Activated CD4-positive, CD25-positive, alpha-beta regulatory T cell treated with anti-CD3 and anti-CD28 coated beads, Interleukin-2, amount 50 U/mL, for 24 hours (primary cell): ENCODE measurements at regions not wholly inside any gene's neighbourhood (a gene's known extent, or its start where the extent isn't known, plus 50 kb on each side); places are given as distances from the start of the nearest gene placed in this dataset.

Source experiments
- ATAC-seq, 2 donors: fragments of 150-1000 bp; cut with Tn5 transposase; one replicate each; pipeline ENCODE4 v1.10.0; 2021; ENCODE audit warnings: mild to moderate bottlenecking in 1 of 2, moderate library complexity in 1 of 2

GRCh38 chr15:96746665-96747064 is 416.2 kb downstream of the NR2F2 start:
- no peak for ATAC-seq

GRCh38 chr15:96747291-96747690 is 416.8 kb downstream of the NR2F2 start:
- ATAC-seq: no peak

- ATAC-seq: no peak
These were observed 419.9 kb downstream of the NR2F2 start for GRCh38 chr15:96750361-96750760.

GRCh38 chr15:96756146-96756545 is 425.6 kb downstream of the NR2F2 start:
- no peak for ATAC-seq

GRCh38 chr15:96756656-96757055 is 426.2 kb downstream of the NR2F2 start:
- ATAC-seq: no peak

GRCh38 chr15:96762566-96762965 is 432.1 kb downstream of the NR2F2 start:
- no peak for ATAC-seq

- ATAC-seq: no peak
These were observed 434.0 kb downstream of the NR2F2 start for GRCh38 chr15:96764501-96764900.

- ATAC-seq: no peak
These were observed 434.4 kb downstream of the NR2F2 start for GRCh38 chr15:96764946-96765345.

- no peak for ATAC-seq
These were observed 435.9 kb downstream of the NR2F2 start for GRCh38 chr15:96766366-96766765.

- no peak for ATAC-seq
These were observed 437.4 kb downstream of the NR2F2 start for GRCh38 chr15:96767703-96768434.

GRCh38 chr15:96768435-96768789 is 437.9 kb downstream of the NR2F2 start:
- peak in 1 of 2 donors; percentile 10 for ATAC-seq

- no peak for ATAC-seq
These were observed 440.5 kb downstream of the NR2F2 start for GRCh38 chr15:96771035-96771434.

- ATAC-seq: no peak
These were observed 443.7 kb downstream of the NR2F2 start for GRCh38 chr15:96774216-96774615.

GRCh38 chr15:96783746-96784145 is 453.2 kb downstream of the NR2F2 start:
- no peak for ATAC-seq

- no peak for ATAC-seq
These were observed 459.5 kb downstream of the NR2F2 start for GRCh38 chr15:96790004-96790403.

GRCh38 chr15:96792216-96792615 is 461.7 kb downstream of the NR2F2 start:
- ATAC-seq: no peak

- ATAC-seq: no peak
These were observed 466.3 kb downstream of the NR2F2 start for GRCh38 chr15:96796841-96797240.

- no peak for ATAC-seq
These were observed 471.2 kb downstream of the NR2F2 start for GRCh38 chr15:96801576-96802150.

- no peak for ATAC-seq
These were observed 472.2 kb downstream of the NR2F2 start for GRCh38 chr15:96802611-96803255.

- ATAC-seq: no peak
These were observed 474.3 kb downstream of the NR2F2 start for GRCh38 chr15:96804754-96805153.

- no peak for ATAC-seq
These were observed 476.9 kb downstream of the NR2F2 start for GRCh38 chr15:96807361-96807760.

- ATAC-seq: no peak
These were observed 487.4 kb downstream of the NR2F2 start for GRCh38 chr15:96817900-96818299.

- ATAC-seq: no peak
These were observed 488.4 kb downstream of the NR2F2 start for GRCh38 chr15:96818861-96819260.

GRCh38 chr15:96827981-96828380 is 497.5 kb downstream of the NR2F2 start:
- no peak for ATAC-seq
